ENCODE measurements at regions not wholly inside any gene's neighbourhood (a gene's known extent, or its start where the extent isn't known, plus 50 kb on each side); places are given as distances from the start of the nearest gene placed in this dataset.

DNA sequence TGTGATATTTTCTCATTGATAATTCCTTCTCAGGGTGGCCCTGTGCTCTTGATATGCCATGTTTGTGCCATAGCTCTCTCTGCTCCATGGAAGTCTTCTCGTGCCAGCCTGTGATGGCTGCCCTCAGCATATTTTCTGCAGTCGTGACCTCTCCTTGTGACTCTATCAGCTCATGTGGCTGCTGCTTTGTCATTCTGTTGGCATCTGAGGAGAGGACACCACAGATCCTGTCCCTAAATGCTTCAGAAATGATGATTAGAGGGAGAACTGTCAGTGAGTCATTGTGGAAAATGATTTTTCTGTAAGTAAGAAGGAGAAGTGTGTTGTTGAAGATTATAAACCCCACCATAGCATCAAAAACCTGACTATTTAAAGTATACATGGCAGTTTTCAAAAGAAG lies 286.0 kb downstream of the ADGRL2 start:
- intact Hi-C loops (cut with DNase I; ENCODE audit: low total_unique reads): no loop called here
- no peaks in the 10 kb centered on the region for H3K9me3 ChIP-seq
- H3K4me1 ChIP-seq: no peaks in the 10 kb centered on the region
- no peaks in the 10 kb centered on the region for H3K27me3 ChIP-seq
- no peaks in the 10 kb centered on the region for H3K36me3 ChIP-seq
- H3K27ac ChIP-seq: no peak overlapping the region
- no peak for TF ChIP-seq EP300 (IDR thresholded peaks at IDR 0.05; ENCODE audit: low read depth)
- no peak for TF ChIP-seq POLR2A (IDR thresholded peaks at IDR 0.05)
- no peak for TF ChIP-seq POLR2AphosphoS5 (IDR thresholded peaks at IDR 0.05)
- TF ChIP-seq, protein P1, sequence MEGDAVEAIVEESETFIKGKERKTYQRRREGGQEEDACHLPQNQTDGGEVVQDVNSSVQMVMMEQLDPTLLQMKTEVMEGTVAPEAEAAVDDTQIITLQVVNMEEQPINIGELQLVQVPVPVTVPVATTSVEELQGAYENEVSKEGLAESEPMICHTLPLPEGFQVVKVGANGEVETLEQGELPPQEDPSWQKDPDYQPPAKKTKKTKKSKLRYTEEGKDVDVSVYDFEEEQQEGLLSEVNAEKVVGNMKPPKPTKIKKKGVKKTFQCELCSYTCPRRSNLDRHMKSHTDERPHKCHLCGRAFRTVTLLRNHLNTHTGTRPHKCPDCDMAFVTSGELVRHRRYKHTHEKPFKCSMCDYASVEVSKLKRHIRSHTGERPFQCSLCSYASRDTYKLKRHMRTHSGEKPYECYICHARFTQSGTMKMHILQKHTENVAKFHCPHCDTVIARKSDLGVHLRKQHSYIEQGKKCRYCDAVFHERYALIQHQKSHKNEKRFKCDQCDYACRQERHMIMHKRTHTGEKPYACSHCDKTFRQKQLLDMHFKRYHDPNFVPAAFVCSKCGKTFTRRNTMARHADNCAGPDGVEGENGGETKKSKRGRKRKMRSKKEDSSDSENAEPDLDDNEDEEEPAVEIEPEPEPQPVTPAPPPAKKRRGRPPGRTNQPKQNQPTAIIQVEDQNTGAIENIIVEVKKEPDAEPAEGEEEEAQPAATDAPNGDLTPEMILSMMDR (IDR thresholded peaks at IDR 0.05): no peak
- WGBS, 2 donors (ENCODE audit: low coverage in 1 of 2): 29 to 43% methylated on average over 2 of the region's 2 CpGs
- DNase-seq: no peak
- no peak overlapping the region for H3K4me3 ChIP-seq
- in situ Hi-C loops (cut with MboI; ENCODE audit: low pct_ligation_motif_present in 1 of 4, low pct_unique_long_range_greater_than_20kb in 1 of 4, low sequenced_read_pairs in 3 of 4): no loop called here

DNA sequence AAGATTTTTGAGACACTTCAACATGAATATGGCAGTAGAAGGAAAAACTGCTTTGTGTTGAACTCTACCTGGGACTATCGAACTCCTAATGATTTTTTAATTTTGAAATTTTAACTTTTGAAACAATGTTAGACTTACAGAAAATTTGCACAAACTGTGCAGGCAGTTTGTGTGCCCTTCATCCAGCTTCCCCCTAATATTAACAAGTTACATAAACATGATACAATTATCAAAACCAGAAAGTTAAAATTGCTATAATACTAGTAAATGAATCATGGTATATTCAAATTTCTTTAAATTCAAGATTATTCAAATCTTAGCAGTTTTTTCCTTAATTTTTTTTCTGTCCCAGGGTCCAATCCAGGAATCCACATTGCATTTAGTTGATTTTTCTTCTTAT lies 278.9 kb downstream of the ADGRL2 start:
- intact Hi-C loops (cut with DNase I; ENCODE audit: low total_unique reads): no loop called here
- Histone ChIP-seq H3K4me3 (no peak overlapping the region), H3K27me3 (no peaks in the 10 kb centered on the region), H3K9me3 (no peaks in the 10 kb centered on the region), H3K36me3 (no peaks in the 10 kb centered on the region), H3K27ac (no peak overlapping the region), H3K4me1 (no peaks in the 10 kb centered on the region)
- TF ChIP-seq, protein P1 (IDR thresholded peaks at IDR 0.05): no peak
- 82% methylated on average over 1 of the region's 1 CpG for WGBS, 2 donors (ENCODE audit: low coverage in 1 of 2)
- DNase-seq: no peak
- in situ Hi-C loops (cut with MboI; ENCODE audit: low pct_ligation_motif_present in 1 of 4, low pct_unique_long_range_greater_than_20kb in 1 of 4, low sequenced_read_pairs in 3 of 4): no loop called here

DNA sequence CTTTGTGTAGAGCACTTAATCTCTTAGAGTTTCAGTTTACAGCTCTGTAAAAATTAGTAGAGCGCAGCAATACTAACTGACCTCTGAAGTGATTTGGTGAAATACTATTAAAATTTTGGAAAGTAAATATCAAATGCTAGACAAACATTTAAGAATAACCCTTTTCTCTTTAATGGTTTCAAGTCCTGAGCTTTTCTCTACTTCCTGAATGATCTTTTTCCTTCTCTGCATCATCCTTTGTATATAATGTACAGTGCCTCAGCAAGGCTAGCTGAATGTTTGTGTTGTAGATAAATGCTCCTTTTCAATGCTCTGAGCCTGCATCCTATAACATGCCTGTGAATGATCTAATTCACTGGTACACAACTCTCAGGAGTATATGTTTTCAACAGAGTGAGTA lies 272.9 kb downstream of the ADGRL2 start:
- Histone ChIP-seq H3K4me3 (no peak overlapping the region), H3K36me3 (no peaks in the 10 kb centered on the region), H3K9me3 (no peaks in the 10 kb centered on the region), H3K4me1 (no peaks in the 10 kb centered on the region), H3K27me3 (no peaks in the 10 kb centered on the region), H3K27ac (no peak overlapping the region)
- in situ Hi-C loops (cut with MboI; ENCODE audit: low pct_ligation_motif_present in 1 of 4, low pct_unique_long_range_greater_than_20kb in 1 of 4, low sequenced_read_pairs in 3 of 4) (no loop called here), intact Hi-C loops (cut with DNase I; ENCODE audit: low total_unique reads) (no loop called here)
- no peak for DNase-seq
- 88 to 91% methylated on average over 1 of the region's 1 CpG for WGBS, 2 donors (ENCODE audit: low coverage in 1 of 2)
- TF ChIP-seq, protein P1 (IDR thresholded peaks at IDR 0.05): no peak
- TF ChIP-seq EP300 (IDR thresholded peaks at IDR 0.05; ENCODE audit: low read depth) (no peak), POLR2A (IDR thresholded peaks at IDR 0.05) (no peak), POLR2AphosphoS5 (IDR thresholded peaks at IDR 0.05) (no peak)

DNA sequence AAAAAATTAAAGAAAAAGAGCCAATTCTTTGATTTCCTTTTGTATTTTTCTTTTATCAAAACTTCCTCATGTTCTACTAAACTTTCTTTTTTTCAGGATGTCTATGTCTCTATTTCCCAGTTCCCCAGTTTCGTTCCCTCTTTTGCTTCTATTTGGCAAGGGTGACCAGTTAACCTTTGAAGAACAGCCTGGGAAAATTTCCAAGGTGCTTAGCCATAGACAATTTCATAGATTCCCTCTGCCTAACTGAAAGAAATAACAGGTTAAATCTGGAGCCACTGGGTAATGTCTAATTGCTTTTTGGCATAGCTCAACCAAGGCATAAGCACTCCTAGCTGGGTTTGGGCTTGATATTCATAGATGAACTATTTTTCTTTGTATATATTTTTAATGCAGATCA lies 272.3 kb downstream of the ADGRL2 start:
- Histone ChIP-seq H3K27me3 (no peaks in the 10 kb centered on the region), H3K9me3 (no peaks in the 10 kb centered on the region), H3K4me1 (no peaks in the 10 kb centered on the region), H3K4me3 (no peak overlapping the region), H3K36me3 (no peaks in the 10 kb centered on the region), H3K27ac (no peak overlapping the region)
- TF ChIP-seq POLR2A (IDR thresholded peaks at IDR 0.05) (no peak), EP300 (IDR thresholded peaks at IDR 0.05; ENCODE audit: low read depth) (no peak), POLR2AphosphoS5 (IDR thresholded peaks at IDR 0.05) (no peak)
- TF ChIP-seq, protein P1 (IDR thresholded peaks at IDR 0.05): no peak
- intact Hi-C loops (cut with DNase I; ENCODE audit: low total_unique reads): no loop called here
- DNase-seq: no peak
- WGBS, 2 donors (ENCODE audit: low coverage in 1 of 2): 0 to 42% methylated on average over 1 of the region's 1 CpG
- in situ Hi-C loops (cut with MboI; ENCODE audit: low pct_ligation_motif_present in 1 of 4, low pct_unique_long_range_greater_than_20kb in 1 of 4, low sequenced_read_pairs in 3 of 4): no loop called here
